Neural progenitor cell (in vitro differentiated cells): ENCODE measurements at regions not wholly inside any gene's neighbourhood (a gene's known extent, or its start where the extent isn't known, plus 50 kb on each side); places are given as distances from the start of the nearest gene placed in this dataset.

ENCODE experiments used
- DNase-seq: peaks from one replicate; pipeline ENCODE4 v3.0.0-alpha.2; 2016; ENCODE audit warnings: low spot score
- H2AFZ ChIP-seq: fragments of 200-600 bp; sonication (generic); replicated peaks from 2 replicates; pipeline ENCODE4 v1.6.1; 2016; ENCODE audit warnings: antibody characterized with exemption
- H3F3A ChIP-seq: fragments of 200-600 bp; sonication (generic); 2 replicates; pipeline ENCODE4 v1.6.1; 2016; ENCODE audit warnings: antibody characterized with exemption, low read depth
- H3K27ac ChIP-seq: fragments of 200-600 bp; sonication (generic); 2 replicates; pipeline ENCODE4 v1.5.1; 2016; ENCODE audit warnings: mild to moderate bottlenecking
- H3K27me3 ChIP-seq: fragments of 200-600 bp; sonication (generic); 2 replicates; pipeline ENCODE4 v1.6.1; 2016; ENCODE audit warnings: mild to moderate bottlenecking, moderate library complexity
- H3K36me3 ChIP-seq: fragments of 200-600 bp; sonication (generic); 2 replicates; pipeline ENCODE4 v1.5.1; 2016
- H3K4me1 ChIP-seq: fragments of 200-600 bp; sonication (generic); 2 replicates; pipeline ENCODE4 v1.6.1; 2016; ENCODE audit warnings: mixed run types
- H3K4me2 ChIP-seq: fragments of 200-600 bp; sonication (generic); 2 replicates; pipeline ENCODE4 v1.6.1; 2016
- H3K4me3 ChIP-seq: fragments of 200-600 bp; sonication (generic); 2 replicates; pipeline ENCODE4 v1.5.1; 2016
- H3K79me2 ChIP-seq: fragments of 200-600 bp; sonication (generic); 2 replicates; pipeline ENCODE4 v1.6.1; 2016; ENCODE audit warnings: low read depth
- H3K9ac ChIP-seq: fragments of 200-600 bp; sonication (generic); 2 replicates; pipeline ENCODE4 v1.6.1; 2016
- H3K9me3 ChIP-seq: fragments of 200-600 bp; sonication (generic); 2 replicates; pipeline ENCODE4 v1.5.1; 2016; ENCODE audit warnings: low read depth
- H4K20me1 ChIP-seq: fragments of 200-600 bp; sonication (generic); 2 replicates; pipeline ENCODE4 v1.6.1; 2016; ENCODE audit warnings: low read depth
- H3K27ac Mint-ChIP-seq: 3 replicates; pipeline ENCODE4 v1.8.0; 2021; ENCODE audit warnings: mixed read lengths
- H3K27me3 Mint-ChIP-seq: 2 replicates; pipeline ENCODE4 v1.8.0; 2022; ENCODE audit warnings: low read depth, mild to moderate bottlenecking, inconsistent platforms, moderate library complexity, mixed read lengths; ENCODE audit not compliant: insufficient read depth
- H3K36me3 Mint-ChIP-seq: 3 replicates; pipeline ENCODE4 v1.8.0; 2021; ENCODE audit warnings: mixed read lengths
- H3K4me1 Mint-ChIP-seq: 3 replicates; pipeline ENCODE4 v1.8.0; 2021; ENCODE audit warnings: mixed read lengths
- H3K4me3 Mint-ChIP-seq: 3 replicates; pipeline ENCODE4 v1.8.0; 2021; ENCODE audit warnings: mild to moderate bottlenecking, moderate library complexity, mixed read lengths
- H3K9me3 Mint-ChIP-seq: 3 replicates; pipeline ENCODE4 v1.8.0; 2020; ENCODE audit warnings: mixed read lengths
- CTCF ChIP-seq: fragments of 200-600 bp; sonication (generic); IDR thresholded peaks from 2 replicates; pipeline ENCODE4 v1.5.1; 2017; ENCODE audit warnings: antibody characterized with exemption, mild to moderate bottlenecking
- EZH2 ChIP-seq: fragments of 200-600 bp; sonication (generic); IDR thresholded peaks from 2 replicates; pipeline ENCODE4 v1.6.1; 2017; ENCODE audit warnings: antibody characterized with exemption, mild to moderate bottlenecking, moderate library complexity
- EZH2phosphoT487 ChIP-seq: fragments of 200-600 bp; sonication (generic); IDR thresholded peaks from 2 replicates; pipeline ENCODE4 v1.6.1; 2017; ENCODE audit warnings: antibody characterized with exemption

GRCh38 chr6:120992257-120992656, 342.0 kb downstream of the TBC1D32 start:
- Mint-ChIP-seq H3K27me3 (peaks cover 2% of the 10 kb centered on the region), H3K4me1 (no peaks in the 10 kb centered on the region), H3K27ac (no peak overlapping the region), H3K36me3 (no peaks in the 10 kb centered on the region), H3K9me3 (no peaks in the 10 kb centered on the region), H3K4me3 (no peak overlapping the region)
- TF ChIP-seq EZH2phosphoT487 (no peak), CTCF (no peak), EZH2 (no peak)
- H3K36me3 ChIP-seq = no peaks in the 10 kb centered on the region
- H3F3A ChIP-seq = no peaks in the 10 kb centered on the region
- H3K9me3 ChIP-seq = no peaks in the 10 kb centered on the region
- no peaks in the 10 kb centered on the region for H4K20me1 ChIP-seq
- no peak overlapping the region for H3K27ac ChIP-seq
- no peak overlapping the region for H2AFZ ChIP-seq
- H3K4me1 ChIP-seq = no peaks in the 10 kb centered on the region
- no peaks in the 10 kb centered on the region for H3K27me3 ChIP-seq
- no peak overlapping the region for H3K4me3 ChIP-seq
- no peak overlapping the region for H3K9ac ChIP-seq
- no peak overlapping the region for H3K4me2 ChIP-seq
- H3K79me2 ChIP-seq = no peaks in the 10 kb centered on the region
- no peak for DNase-seq

GRCh38 chr6:120990866-120991265, 343.4 kb downstream of the TBC1D32 start:
- Mint-ChIP-seq H3K4me1 (no peaks in the 10 kb centered on the region), H3K36me3 (no peaks in the 10 kb centered on the region), H3K9me3 (no peaks in the 10 kb centered on the region), H3K4me3 (no peak overlapping the region), H3K27ac (no peak overlapping the region), H3K27me3 (peaks cover 2% of the 10 kb centered on the region)
- Histone ChIP-seq H3F3A (no peaks in the 10 kb centered on the region), H3K4me3 (no peak overlapping the region), H3K27me3 (no peaks in the 10 kb centered on the region), H3K4me2 (no peak overlapping the region), H4K20me1 (no peaks in the 10 kb centered on the region), H2AFZ (no peak overlapping the region), H3K9me3 (no peaks in the 10 kb centered on the region), H3K79me2 (no peaks in the 10 kb centered on the region), H3K9ac (no peak overlapping the region), H3K27ac (no peak overlapping the region), H3K36me3 (no peaks in the 10 kb centered on the region), H3K4me1 (no peaks in the 10 kb centered on the region)
- TF ChIP-seq EZH2phosphoT487 = no peak
- TF ChIP-seq EZH2 = no peak
- TF ChIP-seq CTCF = no peak
- DNase-seq = no peak

- no peaks in the 10 kb centered on the region for H3K9me3 Mint-ChIP-seq
- no peaks in the 10 kb centered on the region for H4K20me1 ChIP-seq
- no peak for DNase-seq
- H3K27ac Mint-ChIP-seq = no peak overlapping the region
- no peaks in the 10 kb centered on the region for H3K36me3 ChIP-seq
- H3K36me3 Mint-ChIP-seq = no peaks in the 10 kb centered on the region
- no peaks in the 10 kb centered on the region for H3K4me1 ChIP-seq
- no peak overlapping the region for H3K4me3 Mint-ChIP-seq
- no peak overlapping the region for H3K27ac ChIP-seq
- H3K4me1 Mint-ChIP-seq = no peaks in the 10 kb centered on the region
- H3K4me3 ChIP-seq = no peak overlapping the region
- no peaks in the 10 kb centered on the region for H3K9me3 ChIP-seq
- H2AFZ ChIP-seq = no peak overlapping the region
- TF ChIP-seq EZH2phosphoT487 = no peak
- H3K27me3 Mint-ChIP-seq = no peaks in the 10 kb centered on the region
- H3K9ac ChIP-seq = no peak overlapping the region
- H3K27me3 ChIP-seq = no peaks in the 10 kb centered on the region
- H3K4me2 ChIP-seq = no peak overlapping the region
- H3K79me2 ChIP-seq = no peaks in the 10 kb centered on the region
- no peaks in the 10 kb centered on the region for H3F3A ChIP-seq
These were observed 352.4 kb downstream of the TBC1D32 start for GRCh38 chr6:120981835-120982234.

- peaks cover 5% of the 10 kb centered on the region for H3K4me1 Mint-ChIP-seq
- H3K27me3 Mint-ChIP-seq = peaks cover 2% of the 10 kb centered on the region
- Histone ChIP-seq H3K36me3 (no peaks in the 10 kb centered on the region), H3K27me3 (no peaks in the 10 kb centered on the region), H3K4me2 (no peak overlapping the region), H3K27ac (no peak overlapping the region), H3K4me3 (no peak overlapping the region), H3F3A (no peaks in the 10 kb centered on the region), H3K9me3 (no peaks in the 10 kb centered on the region), H3K4me1 (no peaks in the 10 kb centered on the region), H2AFZ (no peak overlapping the region), H4K20me1 (no peaks in the 10 kb centered on the region), H3K79me2 (no peaks in the 10 kb centered on the region), H3K9ac (no peak overlapping the region)
- no peak for DNase-seq
- no peak overlapping the region for H3K27ac Mint-ChIP-seq
- H3K4me3 Mint-ChIP-seq = no peak overlapping the region
- H3K9me3 Mint-ChIP-seq = no peaks in the 10 kb centered on the region
- no peaks in the 10 kb centered on the region for H3K36me3 Mint-ChIP-seq
- no peak for TF ChIP-seq EZH2
- TF ChIP-seq CTCF = no peak
- TF ChIP-seq EZH2phosphoT487 = no peak
These were observed 368.0 kb downstream of the TBC1D32 start for GRCh38 chr6:120966321-120966720.
